Osteoblast (primary cell): ENCODE measurements at regions not wholly inside any gene's neighbourhood (a gene's known extent, or its start where the extent isn't known, plus 50 kb on each side); places are given as distances from the start of the nearest gene placed in this dataset.

ENCODE experiments used
- DNase-seq: peaks from one replicate; pipeline ENCODE4 v3.0.0; 2011; ENCODE audit warnings: low spot score, mixed read lengths; ENCODE audit not compliant: insufficient read length; ENCODE audit errors: missing footprints
- H2AFZ ChIP-seq: 2 replicates; pipeline ENCODE4 v1.6.0; 2011; ENCODE audit warnings: mild to moderate bottlenecking, low read length
- H3K27ac ChIP-seq: 2 replicates; pipeline ENCODE4 v1.5.1; 2011; ENCODE audit warnings: mild to moderate bottlenecking, low read depth, low read length, moderate library complexity
- H3K27me3 ChIP-seq: 2 replicates; pipeline ENCODE4 v1.6.0; 2012; ENCODE audit warnings: mild to moderate bottlenecking, control low read depth, inconsistent platforms, low read length, moderate library complexity; ENCODE audit not compliant: insufficient read depth
- H3K36me3 ChIP-seq: 2 replicates; pipeline ENCODE4 v1.5.1; 2011; ENCODE audit warnings: mild to moderate bottlenecking, low read length, control low read depth, moderate library complexity; ENCODE audit not compliant: insufficient read depth
- H3K4me1 ChIP-seq: 2 replicates; pipeline ENCODE4 v1.5.1; 2011; ENCODE audit warnings: mild to moderate bottlenecking, low read length, control low read depth, moderate library complexity; ENCODE audit not compliant: insufficient read depth
- H3K4me2 ChIP-seq: 2 replicates; pipeline ENCODE4 v1.6.0; 2011; ENCODE audit warnings: mild to moderate bottlenecking, low read length; ENCODE audit not compliant: insufficient read depth
- H3K4me3 ChIP-seq: fragments of 200-600 bp; sonication (generic); 3 replicates; pipeline ENCODE4 v1.5.1; 2012; ENCODE audit warnings: mild to moderate bottlenecking, low read length, inconsistent platforms; ENCODE audit not compliant: insufficient read depth
- H3K79me2 ChIP-seq: 2 replicates; pipeline ENCODE4 v1.6.0; 2012; ENCODE audit warnings: mild to moderate bottlenecking, low read length, control low read depth, inconsistent platforms; ENCODE audit not compliant: insufficient read depth
- H3K9me3 ChIP-seq: 2 replicates; pipeline ENCODE4 v1.5.1; 2011; ENCODE audit warnings: low read depth, low read length, control low read depth
- H4K20me1 ChIP-seq: 2 replicates; pipeline ENCODE4 v1.6.0; 2012; ENCODE audit warnings: mild to moderate bottlenecking, low read length, control low read depth; ENCODE audit not compliant: insufficient read depth
- TF ChIP-seq, protein P1 (sequence below): IDR thresholded peaks from 2 replicates; pipeline ENCODE4 v1.5.1; 2011; ENCODE audit warnings: mild to moderate bottlenecking, low read depth, low read length, moderate library complexity; ENCODE audit errors: extremely low read depth

GRCh38 chr21:36571556-36571955 is 91.6 kb upstream of the CLDN14 start:
- no peak overlapping the region for H3K4me3 ChIP-seq
- no peaks in the 10 kb centered on the region for H3K36me3 ChIP-seq
- no peak for DNase-seq
- H3K9me3 ChIP-seq = no peaks in the 10 kb centered on the region
- no peak overlapping the region for H3K4me2 ChIP-seq
- no peak overlapping the region for H3K27ac ChIP-seq
- H3K79me2 ChIP-seq = no peaks in the 10 kb centered on the region
- no peaks in the 10 kb centered on the region for H4K20me1 ChIP-seq
- peaks cover 46% of the 10 kb centered on the region for H3K27me3 ChIP-seq
- no peaks in the 10 kb centered on the region for H3K4me1 ChIP-seq
- TF ChIP-seq, protein P1, sequence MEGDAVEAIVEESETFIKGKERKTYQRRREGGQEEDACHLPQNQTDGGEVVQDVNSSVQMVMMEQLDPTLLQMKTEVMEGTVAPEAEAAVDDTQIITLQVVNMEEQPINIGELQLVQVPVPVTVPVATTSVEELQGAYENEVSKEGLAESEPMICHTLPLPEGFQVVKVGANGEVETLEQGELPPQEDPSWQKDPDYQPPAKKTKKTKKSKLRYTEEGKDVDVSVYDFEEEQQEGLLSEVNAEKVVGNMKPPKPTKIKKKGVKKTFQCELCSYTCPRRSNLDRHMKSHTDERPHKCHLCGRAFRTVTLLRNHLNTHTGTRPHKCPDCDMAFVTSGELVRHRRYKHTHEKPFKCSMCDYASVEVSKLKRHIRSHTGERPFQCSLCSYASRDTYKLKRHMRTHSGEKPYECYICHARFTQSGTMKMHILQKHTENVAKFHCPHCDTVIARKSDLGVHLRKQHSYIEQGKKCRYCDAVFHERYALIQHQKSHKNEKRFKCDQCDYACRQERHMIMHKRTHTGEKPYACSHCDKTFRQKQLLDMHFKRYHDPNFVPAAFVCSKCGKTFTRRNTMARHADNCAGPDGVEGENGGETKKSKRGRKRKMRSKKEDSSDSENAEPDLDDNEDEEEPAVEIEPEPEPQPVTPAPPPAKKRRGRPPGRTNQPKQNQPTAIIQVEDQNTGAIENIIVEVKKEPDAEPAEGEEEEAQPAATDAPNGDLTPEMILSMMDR = no peak
- no peak overlapping the region for H2AFZ ChIP-seq

DNA sequence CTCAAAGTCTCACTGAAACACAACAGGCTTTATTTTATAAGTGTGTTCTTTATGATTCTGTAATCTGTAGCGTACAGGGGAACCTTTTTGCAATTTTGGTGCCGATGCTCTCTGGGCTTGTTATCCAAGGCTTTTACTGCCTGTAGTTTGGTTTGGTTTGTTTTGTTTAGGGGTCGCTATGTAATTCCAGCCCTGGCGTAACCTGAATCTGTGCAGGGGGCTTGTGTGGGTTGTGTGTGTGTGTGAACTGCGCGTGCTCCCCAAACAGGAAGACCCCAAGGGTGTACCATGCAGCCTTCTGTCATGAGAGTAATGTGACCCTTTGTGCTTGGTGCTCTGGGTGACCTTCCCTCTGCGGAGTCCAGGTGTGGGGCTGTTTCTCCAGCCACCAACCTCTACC is 92.1 kb upstream of the CLDN14 start:
- no peak overlapping the region for H3K4me2 ChIP-seq
- H3K27ac ChIP-seq = no peak overlapping the region
- H3K4me3 ChIP-seq = no peak overlapping the region
- no peaks in the 10 kb centered on the region for H3K4me1 ChIP-seq
- no peaks in the 10 kb centered on the region for H4K20me1 ChIP-seq
- TF ChIP-seq, protein P1 = no peak
- H3K27me3 ChIP-seq = peaks cover 42% of the 10 kb centered on the region
- no peak overlapping the region for H2AFZ ChIP-seq
- no peaks in the 10 kb centered on the region for H3K79me2 ChIP-seq
- DNase-seq = no peak
- no peaks in the 10 kb centered on the region for H3K36me3 ChIP-seq
- no peaks in the 10 kb centered on the region for H3K9me3 ChIP-seq

GRCh38 chr21:36575306-36575705 is 95.4 kb upstream of the CLDN14 start:
- Histone ChIP-seq H3K9me3 (no peaks in the 10 kb centered on the region), H4K20me1 (no peaks in the 10 kb centered on the region), H3K4me3 (no peak overlapping the region), H3K79me2 (no peaks in the 10 kb centered on the region), H3K36me3 (no peaks in the 10 kb centered on the region), H3K4me1 (no peaks in the 10 kb centered on the region), H3K4me2 (no peak overlapping the region), H3K27me3 (peaks cover 24% of the 10 kb centered on the region), H2AFZ (no peak overlapping the region), H3K27ac (no peak overlapping the region)
- TF ChIP-seq, protein P1 = no peak
- no peak for DNase-seq

- no peak overlapping the region for H3K27ac ChIP-seq
- no peak overlapping the region for H3K4me3 ChIP-seq
- TF ChIP-seq, protein P1 = no peak
- no peak overlapping the region for H3K4me2 ChIP-seq
- H3K9me3 ChIP-seq = no peaks in the 10 kb centered on the region
- no peaks in the 10 kb centered on the region for H3K4me1 ChIP-seq
- no peak for DNase-seq
- H3K36me3 ChIP-seq = no peaks in the 10 kb centered on the region
- no peaks in the 10 kb centered on the region for H3K79me2 ChIP-seq
- no peaks in the 10 kb centered on the region for H4K20me1 ChIP-seq
- peaks cover 22% of the 10 kb centered on the region for H3K27me3 ChIP-seq
- no peak overlapping the region for H2AFZ ChIP-seq
Measured at GRCh38 chr21:36576441-36576840, 96.5 kb upstream of the CLDN14 start.
